ENCODE measurements at regions not wholly inside any gene's neighbourhood (a gene's known extent, or its start where the extent isn't known, plus 50 kb on each side); places are given as distances from the start of the nearest gene placed in this dataset.
A peak's percentile ranks its signal among the peaks of the same experiment; 100 is the strongest.

DNA sequence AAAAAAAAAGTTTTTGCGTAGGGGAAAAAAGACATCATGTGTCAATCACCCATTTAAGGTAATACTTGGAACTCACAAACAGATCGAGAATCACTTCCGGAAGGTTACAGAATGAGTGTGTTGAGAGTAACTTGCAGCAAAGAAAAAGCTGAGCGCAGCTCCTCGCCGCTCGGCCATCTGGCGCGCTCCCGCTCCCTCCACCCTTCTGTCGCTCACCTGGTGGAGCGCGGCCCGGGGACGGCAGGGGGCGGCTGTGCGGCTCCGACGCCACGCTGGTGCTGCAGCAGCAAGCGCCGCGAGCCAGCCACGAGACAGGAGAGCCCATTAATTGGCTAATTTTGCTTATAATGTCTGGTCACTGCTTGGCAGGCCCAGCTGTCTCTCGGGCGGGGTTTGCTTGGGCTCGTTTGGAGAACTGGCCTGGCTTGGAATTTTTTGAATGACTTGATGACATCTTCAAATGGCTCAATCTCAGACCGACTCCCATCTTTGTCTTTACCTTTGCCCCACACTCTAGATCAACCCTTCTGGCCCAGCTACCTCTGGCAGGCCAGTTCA, 601.8 kb downstream of the CCDC171 start:
- TF ChIP-seq, protein P1, sequence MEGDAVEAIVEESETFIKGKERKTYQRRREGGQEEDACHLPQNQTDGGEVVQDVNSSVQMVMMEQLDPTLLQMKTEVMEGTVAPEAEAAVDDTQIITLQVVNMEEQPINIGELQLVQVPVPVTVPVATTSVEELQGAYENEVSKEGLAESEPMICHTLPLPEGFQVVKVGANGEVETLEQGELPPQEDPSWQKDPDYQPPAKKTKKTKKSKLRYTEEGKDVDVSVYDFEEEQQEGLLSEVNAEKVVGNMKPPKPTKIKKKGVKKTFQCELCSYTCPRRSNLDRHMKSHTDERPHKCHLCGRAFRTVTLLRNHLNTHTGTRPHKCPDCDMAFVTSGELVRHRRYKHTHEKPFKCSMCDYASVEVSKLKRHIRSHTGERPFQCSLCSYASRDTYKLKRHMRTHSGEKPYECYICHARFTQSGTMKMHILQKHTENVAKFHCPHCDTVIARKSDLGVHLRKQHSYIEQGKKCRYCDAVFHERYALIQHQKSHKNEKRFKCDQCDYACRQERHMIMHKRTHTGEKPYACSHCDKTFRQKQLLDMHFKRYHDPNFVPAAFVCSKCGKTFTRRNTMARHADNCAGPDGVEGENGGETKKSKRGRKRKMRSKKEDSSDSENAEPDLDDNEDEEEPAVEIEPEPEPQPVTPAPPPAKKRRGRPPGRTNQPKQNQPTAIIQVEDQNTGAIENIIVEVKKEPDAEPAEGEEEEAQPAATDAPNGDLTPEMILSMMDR (conservative IDR thresholded peaks at IDR 0.05 in 1 of 2, IDR thresholded peaks at IDR 0.05 in 1 of 2; ENCODE audit: low read depth in 1 of 2, low read length in 2 of 2), result peak; percentile 11 to 29
- TF ChIP-seq EZH2 (IDR thresholded peaks at IDR 0.05; ENCODE audit: low read length, missing control alignments), result no peak

Data from fibroblast of lung (primary cell).